ENCODE measurements at regions not wholly inside any gene's neighbourhood (a gene's known extent, or its start where the extent isn't known, plus 50 kb on each side); places are given as distances from the start of the nearest gene placed in this dataset.
"Not testable (repeated sequence)": the region's sequence is repeated elsewhere in the genome, so short reads cannot be mapped to it uniquely, and the experiment has no call there.

GRCh38 chr10:31190488-31190887, 128.5 kb upstream of the ZEB1 start:
- Mint-ChIP-seq H3K27ac (no peak overlapping the region), H3K4me3 (no peak overlapping the region), H3K36me3 (ENCODE audit: insufficient read depth) (no peaks in the 10 kb centered on the region), H3K27me3 (peaks cover 13 to 18% of the 10 kb centered on the region in 2 donors), H3K4me1 (ENCODE audit: low read depth in 2 of 2) (no peaks in the 10 kb centered on the region), H3K9me3 (no peaks in the 10 kb centered on the region)
- DNase-seq (no peak), ATAC-seq (replicated peaks) (no peak)

DNA sequence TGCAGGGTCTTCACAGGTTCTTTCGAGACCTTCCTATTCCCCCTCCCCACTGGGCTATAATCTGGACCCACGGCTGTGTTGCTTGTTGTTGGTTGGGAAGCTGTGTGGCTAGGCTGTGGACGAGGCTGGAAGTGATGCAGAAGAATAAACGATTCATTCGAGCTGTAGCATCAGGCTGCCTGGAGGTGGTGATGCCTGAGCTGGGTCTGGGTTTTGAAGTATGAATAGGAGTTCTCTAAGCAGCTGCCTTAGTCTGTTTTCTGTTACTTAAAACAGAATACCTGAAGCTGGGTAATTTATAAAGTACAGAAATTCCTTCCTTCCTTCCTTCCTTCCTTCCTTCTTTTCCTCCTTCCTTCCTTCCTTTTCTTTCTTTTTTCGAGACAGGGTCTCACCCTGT, 126.5 kb upstream of the ZEB1 start:
- ATAC-seq (replicated peaks) (no peak), DNase-seq (no peak)
- peaks cover 13 to 18% of the 10 kb centered on the region in 2 donors for H3K27me3 Mint-ChIP-seq
- H3K36me3 Mint-ChIP-seq (ENCODE audit: insufficient read depth), result no peaks in the 10 kb centered on the region
- no peaks in the 10 kb centered on the region for H3K9me3 Mint-ChIP-seq
- H3K27ac Mint-ChIP-seq, result no peak overlapping the region
- no peak overlapping the region for H3K4me3 Mint-ChIP-seq
- no peaks in the 10 kb centered on the region for H3K4me1 Mint-ChIP-seq (ENCODE audit: low read depth in 2 of 2)

- DNase-seq (no peak), ATAC-seq (replicated peaks) (no peak)
- no peaks in the 10 kb centered on the region for H3K4me1 Mint-ChIP-seq (ENCODE audit: low read depth in 2 of 2)
- H3K4me3 Mint-ChIP-seq, result no peak overlapping the region
- no peaks in the 10 kb centered on the region for H3K36me3 Mint-ChIP-seq (ENCODE audit: insufficient read depth)
- H3K27me3 Mint-ChIP-seq, result peaks cover 6 to 13% of the 10 kb centered on the region in 2 donors
- H3K27ac Mint-ChIP-seq, result no peak overlapping the region
- no peaks in the 10 kb centered on the region for H3K9me3 Mint-ChIP-seq
Measured at GRCh38 chr10:31194986-31195385, 124.0 kb upstream of the ZEB1 start.

DNA sequence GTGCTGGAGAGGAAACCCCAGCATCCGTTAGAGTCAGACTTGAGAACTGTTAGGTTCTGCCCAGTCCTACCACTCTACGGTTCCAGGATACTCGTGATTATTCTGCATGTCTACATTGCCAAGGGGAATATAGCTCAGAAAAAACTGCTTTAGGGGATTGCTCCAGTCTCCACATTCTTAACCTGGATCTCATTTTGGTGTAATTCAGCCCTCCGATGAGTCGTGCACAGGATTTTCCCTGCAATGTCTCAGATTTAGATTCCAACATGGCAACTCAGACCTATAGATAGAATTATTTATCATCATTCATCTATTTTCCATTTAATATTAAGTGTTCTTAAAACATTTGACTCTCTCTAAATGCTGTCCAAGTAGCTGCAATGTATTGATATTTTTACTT, 121.1 kb upstream of the ZEB1 start:
- DNase-seq (no peak), ATAC-seq (replicated peaks) (no peak)
- Mint-ChIP-seq H3K27ac (no peak overlapping the region), H3K27me3 (peaks cover 0 to 10% of the 10 kb centered on the region in 2 donors), H3K4me3 (no peak overlapping the region), H3K4me1 (ENCODE audit: low read depth in 2 of 2) (no peaks in the 10 kb centered on the region), H3K36me3 (ENCODE audit: insufficient read depth) (no peaks in the 10 kb centered on the region), H3K9me3 (no peaks in the 10 kb centered on the region)

GRCh38 chr10:31204090-31204489, 114.9 kb upstream of the ZEB1 start:
- peaks cover 0 to 3% of the 10 kb centered on the region in 2 donors for H3K9me3 Mint-ChIP-seq
- H3K27ac Mint-ChIP-seq, result no peak overlapping the region
- no peaks in the 10 kb centered on the region for H3K36me3 Mint-ChIP-seq (ENCODE audit: insufficient read depth)
- H3K27me3 Mint-ChIP-seq, result no peaks in the 10 kb centered on the region
- no peaks in the 10 kb centered on the region for H3K4me1 Mint-ChIP-seq (ENCODE audit: low read depth in 2 of 2)
- DNase-seq, result no peak
- ATAC-seq (replicated peaks), result no peak
- H3K4me3 Mint-ChIP-seq, result no peak overlapping the region

DNA sequence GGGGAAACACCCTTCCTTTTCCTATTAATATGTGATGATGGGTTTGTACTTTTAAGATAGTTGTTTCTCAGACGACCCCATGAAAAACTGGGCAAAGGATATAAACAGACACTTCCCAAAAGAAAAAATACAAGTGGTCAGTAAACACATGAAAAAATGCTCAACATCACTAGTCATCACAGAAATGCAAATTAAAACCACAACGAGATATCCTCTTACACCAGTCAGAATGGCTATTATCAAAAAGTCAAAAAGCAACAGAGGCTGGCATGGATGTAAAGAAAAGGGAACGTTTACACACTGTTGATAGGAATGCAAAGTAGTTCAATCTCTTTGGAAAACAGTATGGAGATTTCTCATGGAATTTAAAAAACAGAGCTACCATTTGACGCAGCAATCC, 111.4 kb upstream of the ZEB1 start:
- H3K9me3 Mint-ChIP-seq, result peaks cover 0 to 3% of the 10 kb centered on the region in 2 donors
- ATAC-seq (replicated peaks), result no peak
- no peaks in the 10 kb centered on the region for H3K4me1 Mint-ChIP-seq (ENCODE audit: low read depth in 2 of 2)
- no peak overlapping the region for H3K4me3 Mint-ChIP-seq
- no peaks in the 10 kb centered on the region for H3K36me3 Mint-ChIP-seq (ENCODE audit: insufficient read depth)
- H3K27ac Mint-ChIP-seq, result no peak overlapping the region
- H3K27me3 Mint-ChIP-seq, result peaks cover 0 to 8% of the 10 kb centered on the region in 2 donors
- DNase-seq, result no peak

DNA sequence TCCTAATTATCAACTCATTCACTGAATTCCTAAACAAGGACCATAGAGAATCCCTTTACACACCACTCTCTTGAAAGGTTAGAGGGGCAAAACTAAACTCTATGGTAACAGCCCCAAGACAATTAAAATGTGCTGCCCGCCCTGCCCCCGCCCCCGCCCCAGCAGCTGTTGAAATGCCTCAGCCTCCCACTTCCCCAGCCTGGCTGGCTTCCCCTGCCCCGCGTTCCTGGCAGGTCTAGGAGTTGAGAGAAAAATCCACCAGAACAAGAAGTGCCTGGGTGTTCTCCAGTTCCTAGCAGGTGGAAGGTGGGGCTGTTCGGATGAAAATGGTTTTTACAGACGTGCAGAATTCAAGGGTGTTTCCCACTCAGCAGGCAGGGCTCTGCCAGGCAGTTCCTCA, 109.5 kb upstream of the ZEB1 start:
- H3K4me3 Mint-ChIP-seq, result no peak overlapping the region
- ATAC-seq (replicated peaks) (no peak), DNase-seq (no peak)
- peaks cover 0 to 3% of the 10 kb centered on the region in 2 donors for H3K9me3 Mint-ChIP-seq
- H3K36me3 Mint-ChIP-seq (ENCODE audit: insufficient read depth), result no peaks in the 10 kb centered on the region
- H3K27ac Mint-ChIP-seq, result no peak overlapping the region
- no peaks in the 10 kb centered on the region for H3K4me1 Mint-ChIP-seq (ENCODE audit: low read depth in 2 of 2)
- H3K27me3 Mint-ChIP-seq, result peaks cover 0 to 8% of the 10 kb centered on the region in 2 donors

DNA sequence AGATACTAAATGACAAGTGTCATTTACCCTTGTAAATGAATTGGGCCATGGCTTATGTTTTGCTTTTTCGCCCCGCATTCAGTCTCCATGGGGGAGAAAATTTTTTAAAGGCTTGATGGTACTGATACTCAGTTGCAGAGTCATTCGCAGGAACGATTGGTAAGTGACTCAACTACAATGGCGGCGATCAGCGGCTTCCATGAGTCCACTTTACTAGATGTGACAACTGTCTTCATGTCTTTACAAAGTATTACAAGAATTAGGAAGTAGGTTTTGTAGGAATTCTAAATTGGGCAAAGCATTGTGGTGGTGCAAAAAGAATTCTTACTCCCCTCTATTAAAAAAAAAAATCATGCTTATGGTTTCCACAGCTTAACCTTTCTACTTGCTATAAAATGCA, 108.8 kb upstream of the ZEB1 start:
- Mint-ChIP-seq H3K27me3 (peaks cover 0 to 8% of the 10 kb centered on the region in 2 donors), H3K36me3 (ENCODE audit: insufficient read depth) (no peaks in the 10 kb centered on the region), H3K27ac (no peak overlapping the region), H3K4me1 (ENCODE audit: low read depth in 2 of 2) (no peaks in the 10 kb centered on the region), H3K9me3 (no peaks in the 10 kb centered on the region), H3K4me3 (no peak overlapping the region)
- no peak for ATAC-seq (replicated peaks)
- DNase-seq, result no peak

GRCh38 chr10:31213959-31214358, 105.1 kb upstream of the ZEB1 start:
- H3K36me3 Mint-ChIP-seq (ENCODE audit: insufficient read depth), result no peaks in the 10 kb centered on the region
- no peak overlapping the region for H3K4me3 Mint-ChIP-seq
- no peak overlapping the region for H3K27ac Mint-ChIP-seq
- H3K9me3 Mint-ChIP-seq, result no peaks in the 10 kb centered on the region
- DNase-seq (no peak), ATAC-seq (replicated peaks) (no peak)
- H3K4me1 Mint-ChIP-seq (ENCODE audit: low read depth in 2 of 2), result no peaks in the 10 kb centered on the region
- H3K27me3 Mint-ChIP-seq, result peaks cover 8 to 15% of the 10 kb centered on the region in 2 donors

DNA sequence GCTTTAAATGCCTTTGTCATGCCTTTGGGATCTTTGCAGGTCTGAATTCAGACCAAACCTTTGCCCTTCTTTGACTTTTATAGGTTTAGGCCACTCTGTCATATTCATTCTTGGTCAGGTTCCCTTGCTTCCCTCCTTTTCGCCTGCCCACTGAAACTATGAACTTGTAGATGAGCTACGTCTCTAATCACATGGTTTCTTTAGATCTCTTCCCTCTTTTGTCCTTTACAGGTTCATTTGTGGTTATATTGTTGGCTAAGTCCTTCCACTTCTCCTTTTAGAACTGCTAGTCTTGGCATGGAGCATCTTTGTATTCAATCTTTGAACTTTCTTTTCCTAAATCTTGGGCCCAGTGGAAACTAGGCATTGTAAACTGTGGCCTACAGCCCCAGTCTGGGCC, 104.0 kb upstream of the ZEB1 start:
- no peak overlapping the region for H3K27ac Mint-ChIP-seq
- no peaks in the 10 kb centered on the region for H3K4me1 Mint-ChIP-seq (ENCODE audit: low read depth in 2 of 2)
- no peaks in the 10 kb centered on the region for H3K9me3 Mint-ChIP-seq
- no peaks in the 10 kb centered on the region for H3K36me3 Mint-ChIP-seq (ENCODE audit: insufficient read depth)
- DNase-seq, result no peak
- H3K4me3 Mint-ChIP-seq, result no peak overlapping the region
- ATAC-seq (replicated peaks), result no peak
- peaks cover 8 to 15% of the 10 kb centered on the region in 2 donors for H3K27me3 Mint-ChIP-seq

DNA sequence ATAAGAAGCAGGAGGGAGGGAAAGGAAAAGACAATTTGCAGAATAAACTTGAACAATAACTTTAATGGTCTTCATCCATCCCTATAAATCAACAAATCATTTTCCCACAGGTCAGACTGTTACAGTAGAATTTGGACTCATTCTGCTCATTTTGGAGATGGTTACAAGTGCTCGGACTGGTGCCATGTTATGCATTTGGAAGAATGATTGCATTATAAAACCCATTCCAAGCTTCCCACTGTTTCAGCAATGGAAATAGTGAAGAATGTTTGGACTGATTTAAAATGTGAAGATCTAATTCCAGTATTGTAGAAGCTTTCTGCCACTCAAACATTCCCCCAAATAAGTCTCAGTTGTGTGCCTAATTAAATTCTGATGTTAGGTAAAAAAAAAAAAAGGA, 99.7 kb upstream of the ZEB1 start:
- H3K36me3 Mint-ChIP-seq (ENCODE audit: insufficient read depth), result no peaks in the 10 kb centered on the region
- no peaks in the 10 kb centered on the region for H3K9me3 Mint-ChIP-seq
- peaks cover 0 to 15% of the 10 kb centered on the region in 2 donors for H3K27me3 Mint-ChIP-seq
- H3K27ac Mint-ChIP-seq, result no peak overlapping the region
- no peak overlapping the region for H3K4me3 Mint-ChIP-seq
- ATAC-seq (replicated peaks) (no peak), DNase-seq (no peak)
- H3K4me1 Mint-ChIP-seq (ENCODE audit: low read depth in 2 of 2), result no peaks in the 10 kb centered on the region

GRCh38 chr10:31228780-31229179, 90.2 kb upstream of the ZEB1 start:
- not testable (repeated sequence) for H3K36me3 Mint-ChIP-seq (ENCODE audit: insufficient read depth); ATAC-seq (replicated peaks); H3K27ac Mint-ChIP-seq; H3K4me3 Mint-ChIP-seq; DNase-seq; H3K4me1 Mint-ChIP-seq (ENCODE audit: low read depth in 2 of 2)
- peaks cover 2 to 28% of the 10 kb centered on the region in 2 donors for H3K9me3 Mint-ChIP-seq
- H3K27me3 Mint-ChIP-seq, result peaks cover 40 to 50% of the 10 kb centered on the region in 2 donors

DNA sequence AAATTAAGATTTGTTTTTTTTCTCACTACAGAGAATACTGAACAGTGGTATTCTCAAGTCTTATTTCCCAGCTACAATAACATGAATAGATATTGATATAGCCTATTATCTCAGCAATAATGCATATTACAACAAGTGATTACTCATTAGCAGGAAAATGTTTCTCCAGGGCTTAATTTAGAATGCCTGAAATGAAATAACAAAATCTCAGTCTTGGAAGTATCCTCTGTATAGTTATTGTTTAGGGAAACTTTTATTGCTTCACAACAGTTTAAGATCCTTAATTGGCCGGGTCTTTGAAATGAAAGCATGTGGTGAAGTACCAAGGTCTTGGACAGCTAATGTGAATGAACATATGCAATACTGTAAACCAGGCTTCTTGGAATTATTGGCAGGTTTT, 79.1 kb upstream of the ZEB1 start:
- no peak overlapping the region for H3K4me3 Mint-ChIP-seq

DNA sequence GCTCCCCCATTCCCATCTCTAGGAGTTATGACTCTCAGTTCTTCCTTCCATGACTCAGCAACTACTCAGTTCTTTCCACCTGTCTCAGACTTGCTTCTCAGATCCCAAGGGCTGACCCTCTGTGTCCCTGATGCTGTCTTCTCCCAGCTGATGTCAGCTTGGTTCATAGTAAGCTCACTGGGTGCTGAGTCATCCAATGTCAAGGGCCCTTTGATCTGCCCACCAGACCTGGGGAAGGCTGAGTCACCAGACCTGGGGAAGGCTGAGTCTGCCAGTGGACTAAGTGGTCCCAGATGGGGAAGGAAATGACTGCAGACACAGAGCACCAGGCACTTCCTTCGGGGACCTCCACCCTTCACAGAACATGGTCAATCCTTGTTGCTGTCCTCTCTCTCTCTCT, 76.1 kb upstream of the ZEB1 start:
- Mint-ChIP-seq H3K27ac (no peak overlapping the region), H3K36me3 (ENCODE audit: insufficient read depth) (no peaks in the 10 kb centered on the region), H3K4me3 (no peak overlapping the region), H3K27me3 (peaks cover 0 to 14% of the 10 kb centered on the region in 2 donors), H3K4me1 (ENCODE audit: low read depth in 2 of 2) (no peaks in the 10 kb centered on the region), H3K9me3 (no peaks in the 10 kb centered on the region)
- DNase-seq (no peak), ATAC-seq (replicated peaks) (no peak)

More for the DNA sequence above, 79.1 kb upstream of the ZEB1 start:
- Mint-ChIP-seq H3K4me1 (ENCODE audit: low read depth in 2 of 2) (no peaks in the 10 kb centered on the region), H3K27ac (no peak overlapping the region), H3K9me3 (peaks cover 0 to 2% of the 10 kb centered on the region in 2 donors), H3K27me3 (peaks cover 0 to 21% of the 10 kb centered on the region in 2 donors), H3K36me3 (ENCODE audit: insufficient read depth) (no peaks in the 10 kb centered on the region)
- DNase-seq (no peak), ATAC-seq (replicated peaks) (no peak)

GRCh38 chr10:31251118-31251517, 67.9 kb upstream of the ZEB1 start:
- H3K4me3 Mint-ChIP-seq; H3K9me3 Mint-ChIP-seq; DNase-seq; H3K36me3 Mint-ChIP-seq (ENCODE audit: insufficient read depth); ATAC-seq (replicated peaks); H3K4me1 Mint-ChIP-seq (ENCODE audit: low read depth in 2 of 2); H3K27ac Mint-ChIP-seq: not testable (repeated sequence)
- H3K27me3 Mint-ChIP-seq, result peaks cover 0 to 21% of the 10 kb centered on the region in 2 donors
